Lower leg skin (tissue), 4 donors: ENCODE measurements at regions not wholly inside any gene's neighbourhood (a gene's known extent, or its start where the extent isn't known, plus 50 kb on each side); places are given as distances from the start of the nearest gene placed in this dataset.
"Not testable (repeated sequence)": the region's sequence is repeated elsewhere in the genome, so short reads cannot be mapped to it uniquely, and the experiment has no call there.

Experiments used
- DNase-seq, 2 donors: peaks; one replicate each; pipeline ENCODE4 v3.0.0-alpha.2; 2019; ENCODE audit warnings: low spot score in 2 of 2
- H3K4me3 ChIP-seq: fragments of 200-600 bp; sonication (generic); 2 replicates; pipeline ENCODE4 v1.5.1; 2017; ENCODE audit warnings: mild to moderate bottlenecking, low read depth; ENCODE audit not compliant: poor library complexity, severe bottlenecking
- CTCF ChIP-seq, 3 donors: fragments of 450-650 bp; IDR thresholded peaks; one replicate each; pipeline ENCODE4 v1.5.1; 2016; ENCODE audit warnings: antibody characterized with exemption in 3 of 3, mild to moderate bottlenecking in 3 of 3, moderate library complexity in 2 of 3
- POLR2A ChIP-seq, 2 donors: fragments of 450-650 bp; IDR thresholded peaks; one replicate each; pipeline ENCODE4 v1.6.1; 2016 to 2017; ENCODE audit warnings: antibody characterized with exemption in 2 of 2, mild to moderate bottlenecking in 1 of 2, moderate library complexity in 1 of 2
- WGBS, 2 donors: methylation state at CpG; one replicate each; pipeline ENCODE4 v1.1.5; 2018; 5-methylcytosine and 5-hydroxymethylcytosine counted together
- intact Hi-C: fragments of 100-400 bp; cut with DNase I; formaldehyde crosslinking; loops from one replicate; pipeline ENCODE4 v1.15.0; 2023; ENCODE audit warnings: low total_unique reads

GRCh38 chr1:30548294-30548693, 175.1 kb downstream of the MATN1 start:
- intact Hi-C loops: no loop called here

GRCh38 chr1:30547326-30547725, 176.1 kb downstream of the MATN1 start:
- DNase-seq, intact Hi-C loops, H3K4me3 ChIP-seq: not testable (repeated sequence)
- 66 to 87% methylated on average over 2 of the region's 2 CpGs for WGBS, 2 donors

More at GRCh38 chr1:30548294-30548693, 175.1 kb downstream of the MATN1 start:
- 86 to 91% methylated on average over 2 of the region's 2 CpGs for WGBS, 2 donors
- no peak for DNase-seq
- TF ChIP-seq CTCF (IDR thresholded peaks at IDR 0.05) (no peak), POLR2A (IDR thresholded peaks at IDR 0.05) (no peak)
- H3K4me3 ChIP-seq: no peak overlapping the region

- WGBS, 2 donors: 40 to 45% methylated on average over 4 of the region's 4 CpGs
- DNase-seq: no peak
- H3K4me3 ChIP-seq: no peak overlapping the region
- intact Hi-C loops: no loop called here
- TF ChIP-seq CTCF (IDR thresholded peaks at IDR 0.05) (no peak), POLR2A (IDR thresholded peaks at IDR 0.05) (no peak)
Measured at GRCh38 chr1:30545365-30545764, 178.0 kb downstream of the MATN1 start.

GRCh38 chr1:30541721-30542485, 181.5 kb downstream of the MATN1 start:
- H3K4me3 ChIP-seq: no peak overlapping the region
- 85 to 89% methylated on average over 10 of the region's 10 CpGs for WGBS, 2 donors
- TF ChIP-seq POLR2A (IDR thresholded peaks at IDR 0.05) (no peak), CTCF (IDR thresholded peaks at IDR 0.05) (no peak)
- no peak for DNase-seq
- intact Hi-C loops: no loop called here

- 69% methylated on average over 5 of the region's 5 CpGs for WGBS, 2 donors
- TF ChIP-seq CTCF (IDR thresholded peaks at IDR 0.05): no peak
- TF ChIP-seq POLR2A (IDR thresholded peaks at IDR 0.05): no peak
- no peak for DNase-seq
- intact Hi-C loops: no loop called here
- no peak overlapping the region for H3K4me3 ChIP-seq
Measured at GRCh38 chr1:30540611-30541192, 182.7 kb downstream of the MATN1 start.

- intact Hi-C loops: no loop called here
- TF ChIP-seq CTCF (IDR thresholded peaks at IDR 0.05) (no peak), POLR2A (IDR thresholded peaks at IDR 0.05) (no peak)
- 80 to 86% methylated on average over 6 of the region's 6 CpGs for WGBS, 2 donors
- no peak for DNase-seq
- no peak overlapping the region for H3K4me3 ChIP-seq
Measured at GRCh38 chr1:30539884-30540283, 183.5 kb downstream of the MATN1 start.
